ENCODE measurements at regions not wholly inside any gene's neighbourhood (a gene's known extent, or its start where the extent isn't known, plus 50 kb on each side); places are given as distances from the start of the nearest gene placed in this dataset.

GRCh38 chr1:18554597-18554996, 73.9 kb downstream of the KLHDC7A start:
- TF ChIP-seq POLR2A (IDR thresholded peaks at IDR 0.05; ENCODE audit: low read depth, low read length) (no peak), POLR2AphosphoS5 (IDR thresholded peaks at IDR 0.05; ENCODE audit: low read depth, low read length) (no peak), TAF1 (IDR thresholded peaks at IDR 0.05; ENCODE audit: borderline replicate concordance, low read depth, low read length) (no peak)
